K562 (cell line): ENCODE measurements at regions not wholly inside any gene's neighbourhood (a gene's known extent, or its start where the extent isn't known, plus 50 kb on each side); places are given as distances from the start of the nearest gene placed in this dataset.

Experiments used
- ATAC-seq: fragments of 200-7000 bp; cut with Tn5 transposase; 3 replicates; pipeline ENCODE4 v1.9.1; 2020; ENCODE audit warnings: moderate library complexity
- BruUV-seq: library from RNA; stranded (reverse); fragments of 400-500 nt; replicated peaks from 2 replicates; lab custom pipeline; 2021; lab: Mats Ljungman, UMichigan
- CTCF ChIA-PET: fragments of 300-600 bp; formaldehyde crosslinking; extraction: SDS; loops from one replicate; lab custom pipeline; 2021; ENCODE audit warnings: low intra/inter-chr PET ratio; lab: Yijun Ruan, JAX
- POLR2A ChIA-PET: fragments of 300-600, 350-650 bp; sonication (Branson Sonifier 250); formaldehyde crosslinking; extraction: SDS; loops from one replicate; lab custom pipeline; 2021; ENCODE audit warnings: antibody characterized with exemption, inconsistent platforms; lab: Yijun Ruan, JAX
- DNase-seq, 4 experiments: peaks; one replicate each; pipeline versions ENCODE4 v3.0.0 to v3.0.0-alpha.2; 2011 to 2018; ENCODE audit warnings: low spot score in 3 of 4, mixed read lengths in 3 of 4; ENCODE audit errors: extremely low read depth in 1 of 4
- FAIRE-seq: peaks from 2 replicates; lab custom pipeline; 2011; peaks lifted over from hg19 to GRCh38; lab: Jason Lieb, UNC
- H2AFZ ChIP-seq: 2 replicates; pipeline ENCODE4 v1.6.0; 2011; ENCODE audit warnings: low read depth, low read length, control low read depth, inconsistent platforms
- H3K27ac ChIP-seq: fragments of 200-600 bp; 3 replicates; pipeline ENCODE4 v1.8.0; 2011; ENCODE audit warnings: low read depth, mild to moderate bottlenecking, control low read depth, inconsistent platforms, low read length, moderate library complexity, mixed read lengths; ENCODE audit errors: extremely low read depth
- H3K27me3 ChIP-seq, 2 experiments: fragments of 300-600 bp in 1 of 2; 2 replicates in 1 of 2; 3 replicates in 1 of 2; pipeline versions ENCODE4 v1.6.0 to v1.8.0; 2011; ENCODE audit warnings: inconsistent platforms in 2 of 2, low read length in 2 of 2, mild to moderate bottlenecking in 1 of 2, mixed read lengths in 1 of 2, moderate library complexity in 1 of 2; ENCODE audit not compliant: control insufficient read depth in 2 of 2, insufficient read depth in 2 of 2
- H3K36me3 ChIP-seq: fragments of 300-600 bp; 3 replicates; pipeline ENCODE4 v1.8.0; 2011; ENCODE audit warnings: mild to moderate bottlenecking, low read length, inconsistent platforms; ENCODE audit not compliant: control insufficient read depth, insufficient read depth
- H3K4me1 ChIP-seq, 2 experiments: fragments of 200-600 bp in 1 of 2; replicated peaks in 1 of 2; 2 replicates in 1 of 2; 3 replicates in 1 of 2; pipeline versions ENCODE4 v1.5.1 to v1.8.0; 2011; ENCODE audit warnings: inconsistent platforms in 2 of 2, low read length in 2 of 2, mild to moderate bottlenecking in 1 of 2, mixed read lengths in 1 of 2, moderate library complexity in 1 of 2; ENCODE audit not compliant: control insufficient read depth in 2 of 2, insufficient read depth in 2 of 2
- H3K4me2 ChIP-seq: 2 replicates; pipeline ENCODE4 v1.6.1; 2011; ENCODE audit warnings: low read length, control low read depth, inconsistent platforms, mixed read lengths; ENCODE audit not compliant: insufficient read depth
- H3K4me3 ChIP-seq: fragments of 200-600 bp; sonication (generic), shearing (Covaris generic); 2 replicates; pipeline ENCODE4 v1.5.1; 2016; ENCODE audit warnings: control low read depth, inconsistent platforms
- H3K79me2 ChIP-seq: fragments of 200-600 bp; 3 replicates; pipeline ENCODE4 v1.8.0; 2011; ENCODE audit warnings: low read length, inconsistent platforms; ENCODE audit not compliant: control insufficient read depth, insufficient read depth
- H3K9ac ChIP-seq, 2 experiments: 2 replicates each; pipeline versions ENCODE4 v1.6.0 to v1.6.1; 2011; ENCODE audit warnings: low read depth in 2 of 2, low read length in 2 of 2, control low read depth in 1 of 2, inconsistent platforms in 1 of 2, mild to moderate bottlenecking in 1 of 2, mixed read lengths in 1 of 2; ENCODE audit not compliant: insufficient read depth in 1 of 2
- H3K9me1 ChIP-seq: one replicate; pipeline ENCODE4 v1.6.0; 2011; ENCODE audit warnings: inconsistent platforms, mild to moderate bottlenecking, low read length, moderate library complexity; ENCODE audit not compliant: control insufficient read depth, insufficient read depth
- H3K9me3 ChIP-seq: replicated peaks from 2 replicates; pipeline ENCODE4 v1.5.1; 2011; ENCODE audit warnings: low read depth, low read length, inconsistent platforms; ENCODE audit not compliant: control insufficient read depth, insufficient read depth
- H4K20me1 ChIP-seq: replicated peaks from 2 replicates; pipeline ENCODE4 v1.6.1; 2011; ENCODE audit warnings: low read length, inconsistent platforms, mixed read lengths; ENCODE audit not compliant: control insufficient read depth, insufficient read depth
- GTF2F1 ChIP-seq: IDR thresholded peaks from 2 replicates; pipeline ENCODE4 v1.6.1; 2011; ENCODE audit warnings: low read depth, low read length, improper control_type of control experiment
- HLTF ChIP-seq: fragments of 450-650 bp; IDR thresholded peaks from 2 replicates; pipeline ENCODE4 v1.6.1; 2016
- NCOA4 ChIP-seq: fragments of 450-650 bp; IDR thresholded peaks from 2 replicates; pipeline ENCODE4 v1.6.1; 2018; ENCODE audit warnings: mild to moderate bottlenecking; ENCODE audit not compliant: partially characterized antibody
- POU5F1 ChIP-seq: fragments of 150-350 bp; IDR thresholded peaks from 2 replicates; pipeline ENCODE4 v1.6.1; 2014; ENCODE audit warnings: borderline replicate concordance, low read length, low read depth, mild to moderate bottlenecking; ENCODE audit not compliant: partially characterized antibody
- PURB ChIP-seq: sonication (generic); formaldehyde crosslinking; IDR thresholded peaks from 2 replicates; pipeline ENCODE4 v1.9.0; 2021; ENCODE audit warnings: low read depth, mild to moderate bottlenecking, missing genetic modification reagents
- SRSF1 ChIP-seq: fragments of 200-400 bp; formaldehyde crosslinking; IDR thresholded peaks from 2 replicates; pipeline ENCODE4 v1.6.1; 2017; ENCODE audit warnings: mild to moderate bottlenecking, low read depth, low read length, moderate library complexity
- in situ Hi-C: fragments of 300-500 bp; cut with MboI; formaldehyde crosslinking; loops from 4 replicates; pipeline ENCODE4 v1.15.0; 2018; ENCODE audit warnings: inconsistent platforms, mixed read lengths
- intact Hi-C: fragments of 100-400 bp; cut with micrococcal nuclease; formaldehyde crosslinking; loops from 2 replicates; pipeline ENCODE4 v1.14.2; 2022
- TF ChIP-seq, protein P1 (sequence below): fragments of 450-650 bp; conservative IDR thresholded peaks from 2 replicates; pipeline ENCODE4 v1.6.1; 2016; ENCODE audit warnings: missing genetic modification characterization, low read depth, mild to moderate bottlenecking, missing compliant biosample characterization, moderate library complexity

DNA sequence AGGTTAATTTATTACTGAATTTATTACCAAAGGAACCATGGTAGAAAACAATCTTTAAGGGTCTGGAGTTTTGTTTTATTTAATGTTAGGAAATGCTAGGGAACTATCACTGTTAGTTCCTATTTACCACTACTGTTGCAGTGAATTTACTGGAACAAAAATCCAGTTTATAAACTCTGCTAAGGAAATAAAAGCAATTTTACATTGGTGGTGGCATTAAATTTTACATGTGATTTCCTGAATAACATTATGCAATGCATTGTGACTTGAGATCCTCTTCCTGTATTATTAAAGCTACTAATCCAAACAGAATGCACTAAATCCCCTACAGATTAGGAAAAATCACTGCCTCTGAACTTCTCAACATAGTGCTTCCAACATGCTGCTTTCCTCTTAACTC is 599.5 kb upstream of the PTGER4 start:
- H3K4me2 ChIP-seq: no peak overlapping the region
- H3K9me1 ChIP-seq: no peaks in the 10 kb centered on the region
- no peak overlapping the region for H2AFZ ChIP-seq
- ATAC-seq (no peak), DNase-seq (no peak), FAIRE-seq (no peak)
- H3K9ac ChIP-seq: no peak overlapping the region
- ChIA-PET CTCF (no interaction called here), POLR2A (no interaction called here)
- no peak overlapping the region for H3K27ac ChIP-seq
- intact Hi-C loops: no loop called here
- no peaks in the 10 kb centered on the region for H3K36me3 ChIP-seq
- BruUV-seq: no TSS peak
- no peaks in the 10 kb centered on the region for H3K4me1 ChIP-seq
- TF ChIP-seq SRSF1: no peak
- TF ChIP-seq HLTF: no peak
- no peak for TF ChIP-seq PURB (CRISPR knock-in tag)
- TF ChIP-seq, protein P1, sequence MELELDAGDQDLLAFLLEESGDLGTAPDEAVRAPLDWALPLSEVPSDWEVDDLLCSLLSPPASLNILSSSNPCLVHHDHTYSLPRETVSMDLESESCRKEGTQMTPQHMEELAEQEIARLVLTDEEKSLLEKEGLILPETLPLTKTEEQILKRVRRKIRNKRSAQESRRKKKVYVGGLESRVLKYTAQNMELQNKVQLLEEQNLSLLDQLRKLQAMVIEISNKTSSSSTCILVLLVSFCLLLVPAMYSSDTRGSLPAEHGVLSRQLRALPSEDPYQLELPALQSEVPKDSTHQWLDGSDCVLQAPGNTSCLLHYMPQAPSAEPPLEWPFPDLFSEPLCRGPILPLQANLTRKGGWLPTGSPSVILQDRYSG (tag): no peak
- no peak for TF ChIP-seq POU5F1
- no peak for TF ChIP-seq NCOA4
- TF ChIP-seq GTF2F1: no peak
- no peaks in the 10 kb centered on the region for H3K79me2 ChIP-seq
- H4K20me1 ChIP-seq: no peaks in the 10 kb centered on the region
- H3K9me3 ChIP-seq: peaks cover 2% of the 10 kb centered on the region; the same call in 1 of the 2 replicates
- no peak overlapping the region for H3K4me3 ChIP-seq
- in situ Hi-C loops: no loop called here
- no peaks in the 10 kb centered on the region for H3K27me3 ChIP-seq
